DND-41 (cell line): ENCODE measurements at regions not wholly inside any gene's neighbourhood (a gene's known extent, or its start where the extent isn't known, plus 50 kb on each side); places are given as distances from the start of the nearest gene placed in this dataset.

ENCODE experiments used
- CTCF ChIP-seq: IDR thresholded peaks from 2 replicates; pipeline ENCODE4 v1.5.1; 2012; ENCODE audit warnings: borderline replicate concordance, low read length, moderate library complexity, mild to moderate bottlenecking; ENCODE audit not compliant: poor library complexity, severe bottlenecking; ENCODE audit errors: extremely low read depth
- EZH2 ChIP-seq: IDR thresholded peaks from 3 replicates; pipeline ENCODE4 v1.6.1; 2012; ENCODE audit warnings: borderline replicate concordance, low read depth, mild to moderate bottlenecking, moderate library complexity, low read length, inconsistent platforms; ENCODE audit not compliant: severe bottlenecking

- TF ChIP-seq CTCF (no peak), EZH2 (no peak)
Observed at GRCh38 chr6:159433550-159433949, 259.5 kb downstream of the SOD2 start.
